Activated effector memory CD4-positive, alpha-beta T cell treated with anti-CD3 and anti-CD28 coated beads, Interleukin-2, amount 50 U/mL, for 16 hours (primary cell): ENCODE measurements at regions not wholly inside any gene's neighbourhood (a gene's known extent, or its start where the extent isn't known, plus 50 kb on each side); places are given as distances from the start of the nearest gene placed in this dataset.
A peak's percentile ranks its signal among the peaks of the same experiment; 100 is the strongest.
"Not testable (repeated sequence)": the region's sequence is repeated elsewhere in the genome, so short reads cannot be mapped to it uniquely, and the experiment has no call there.

ENCODE experiments used
- DNase-seq: peaks from one replicate; pipeline ENCODE4 v3.0.0-alpha.2; 2020

DNA sequence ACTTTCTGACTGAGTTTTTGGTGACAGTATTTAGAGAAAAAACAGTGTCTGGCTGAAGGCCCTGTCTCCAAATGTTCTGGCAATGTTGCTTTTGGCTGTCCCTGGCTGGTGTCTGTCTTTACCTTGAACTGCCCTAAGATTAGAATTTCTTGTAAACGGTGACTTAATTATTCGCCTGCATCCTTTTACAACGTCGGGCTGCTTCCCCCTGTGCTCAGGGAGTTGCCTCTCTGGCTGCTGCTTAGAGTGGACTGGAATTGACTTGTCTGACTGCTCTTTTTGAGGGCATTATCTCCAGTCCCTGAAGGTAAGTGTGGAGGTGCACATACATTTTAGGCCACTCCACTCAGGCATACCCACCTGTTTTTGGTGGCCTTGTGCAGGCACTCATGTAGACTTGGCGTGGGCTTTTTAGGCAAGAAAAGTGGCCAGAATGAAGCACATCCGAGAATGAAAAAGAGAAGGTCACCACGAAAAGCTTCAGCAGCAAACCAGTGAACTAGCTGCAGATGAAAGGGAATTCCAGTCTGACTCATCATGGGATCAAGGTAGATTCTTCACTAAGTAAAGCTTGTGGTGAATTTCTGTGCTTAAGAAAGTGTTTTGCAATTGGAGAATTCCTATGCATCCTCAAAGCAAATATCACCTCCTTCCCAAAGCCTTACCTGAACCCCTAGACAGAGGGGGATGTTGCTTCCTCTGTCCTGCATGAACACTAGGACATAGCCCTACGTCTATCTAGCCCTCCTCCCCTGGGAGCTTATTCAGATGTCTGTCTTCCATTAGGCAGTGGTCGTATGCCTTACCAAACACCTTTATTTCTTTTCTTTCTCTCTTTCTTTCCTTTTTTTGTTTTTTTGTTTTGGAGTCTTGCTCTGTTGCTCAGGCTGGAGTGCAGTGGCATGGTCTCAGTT, 230.3 kb upstream of the TRIB2 start:
- no peak for DNase-seq

DNA sequence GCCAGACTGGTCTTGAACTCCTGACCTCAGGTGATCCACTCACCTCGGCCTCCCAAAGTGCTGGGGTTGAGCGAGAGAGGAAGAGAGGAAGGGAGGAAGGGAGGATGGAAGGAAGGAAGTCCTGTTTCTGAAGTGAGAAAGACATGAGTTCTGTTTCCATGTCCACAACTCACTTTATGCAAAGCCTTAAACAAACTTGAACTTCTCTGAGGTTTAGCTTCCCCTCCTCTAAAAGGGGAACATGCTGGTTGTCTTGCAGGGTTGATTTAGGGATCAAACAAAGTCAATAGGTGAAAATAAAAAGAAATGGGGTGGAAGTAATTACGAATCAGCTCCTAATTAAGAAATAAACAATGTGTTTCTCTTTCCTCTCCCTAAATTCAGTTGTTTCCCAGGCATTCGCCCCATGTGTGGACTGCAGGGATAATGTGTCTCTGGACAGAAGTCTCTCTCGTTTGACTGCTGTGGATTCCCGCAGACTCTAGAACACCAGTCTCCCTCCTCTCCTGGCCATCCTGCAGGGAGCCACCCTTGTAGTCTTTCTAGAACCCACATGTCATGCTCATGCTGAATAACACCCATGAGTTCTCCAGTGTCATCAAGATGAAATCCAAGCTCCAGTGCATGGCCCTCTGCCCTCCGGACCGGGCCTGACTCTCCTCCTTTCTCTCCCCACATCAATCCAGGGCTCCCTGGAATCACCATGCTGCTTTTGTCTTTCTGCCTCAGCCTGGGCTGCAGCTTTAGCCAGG, 229.3 kb upstream of the TRIB2 start:
- no peak for DNase-seq

DNA sequence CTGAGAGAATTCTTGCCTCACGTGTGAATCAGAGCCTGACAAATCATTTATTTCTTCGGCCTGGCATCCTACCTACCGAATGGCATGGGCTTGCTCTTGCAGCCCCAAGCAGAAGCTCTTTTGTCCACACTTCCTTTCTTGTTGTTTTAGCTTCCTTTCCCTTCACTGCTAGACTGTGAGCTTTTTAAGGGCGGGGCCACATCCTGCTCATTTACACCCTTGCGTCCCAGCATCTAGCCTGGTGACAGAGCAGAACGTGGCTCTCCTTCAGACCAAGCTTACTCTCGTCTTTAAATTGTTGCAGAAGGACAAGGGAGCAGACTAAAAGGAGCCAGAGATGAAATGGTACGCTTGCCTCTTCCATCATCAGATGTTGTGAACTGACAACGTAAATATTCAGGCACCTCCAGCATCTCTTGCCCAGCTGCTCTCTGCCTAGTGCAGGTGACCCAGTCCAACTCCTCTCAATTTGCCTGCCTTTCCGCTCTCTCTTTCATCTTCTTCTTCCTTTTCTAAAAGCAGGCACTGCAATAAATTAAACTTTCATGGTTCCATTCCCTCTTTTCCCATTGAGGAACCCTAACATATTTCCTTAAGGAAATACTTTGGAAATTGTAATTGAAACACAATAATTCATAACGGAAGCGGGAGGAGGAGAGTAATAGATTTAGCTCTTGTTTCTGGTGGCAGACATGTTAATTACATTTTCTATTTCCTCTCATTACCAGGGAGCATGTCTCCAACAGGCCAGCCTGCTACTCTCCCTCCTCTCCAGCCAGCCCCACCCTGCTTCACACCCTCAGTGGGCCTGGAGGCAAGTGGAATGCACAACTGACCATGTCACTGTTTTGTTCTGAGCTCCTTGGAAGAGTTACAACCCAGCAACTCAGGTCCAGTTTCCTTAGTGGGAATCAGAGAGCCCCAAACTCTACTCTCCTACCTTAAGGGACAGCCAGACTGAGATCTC, 228.1 kb upstream of the TRIB2 start:
- peak; percentile 77 for DNase-seq

DNA sequence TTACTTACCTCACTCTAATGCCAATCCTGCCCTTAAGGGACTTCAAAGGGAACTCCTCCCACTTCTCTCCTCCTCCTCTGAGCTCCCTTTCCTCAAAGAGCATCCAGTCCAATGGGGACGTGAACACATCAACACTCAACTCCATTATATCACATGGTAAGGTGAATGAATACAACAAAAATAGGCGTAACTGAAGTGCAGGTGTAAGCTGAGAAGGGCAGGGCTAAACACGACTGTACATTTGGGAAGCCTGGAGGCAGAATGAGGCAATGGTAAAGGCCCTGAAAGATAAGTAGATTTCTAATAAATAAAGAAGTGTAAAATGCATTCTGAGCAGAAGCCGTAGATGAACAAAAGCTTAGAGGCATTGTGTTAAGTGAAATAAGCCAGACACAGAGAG, 226.1 kb upstream of the TRIB2 start:
- DNase-seq: no peak

DNA sequence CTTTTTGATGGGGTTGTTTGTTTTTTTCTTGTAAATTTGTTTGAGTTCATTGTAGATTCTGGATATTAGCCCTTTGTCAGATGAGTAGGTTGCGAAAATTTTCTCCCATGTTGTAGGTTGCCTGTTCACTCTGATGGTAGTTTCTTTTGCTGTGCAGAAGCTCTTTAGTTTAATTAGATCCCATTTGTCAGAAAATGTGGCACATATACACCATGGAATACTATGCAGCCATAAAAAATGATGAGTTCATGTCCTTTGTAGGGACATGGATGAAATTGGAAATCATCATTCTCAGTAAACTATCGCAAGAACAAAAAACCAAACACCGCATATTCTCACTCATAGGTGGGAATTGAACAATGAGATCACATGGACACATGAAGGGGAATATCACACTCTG, 224.4 kb upstream of the TRIB2 start:
- DNase-seq: not testable (repeated sequence)

DNA sequence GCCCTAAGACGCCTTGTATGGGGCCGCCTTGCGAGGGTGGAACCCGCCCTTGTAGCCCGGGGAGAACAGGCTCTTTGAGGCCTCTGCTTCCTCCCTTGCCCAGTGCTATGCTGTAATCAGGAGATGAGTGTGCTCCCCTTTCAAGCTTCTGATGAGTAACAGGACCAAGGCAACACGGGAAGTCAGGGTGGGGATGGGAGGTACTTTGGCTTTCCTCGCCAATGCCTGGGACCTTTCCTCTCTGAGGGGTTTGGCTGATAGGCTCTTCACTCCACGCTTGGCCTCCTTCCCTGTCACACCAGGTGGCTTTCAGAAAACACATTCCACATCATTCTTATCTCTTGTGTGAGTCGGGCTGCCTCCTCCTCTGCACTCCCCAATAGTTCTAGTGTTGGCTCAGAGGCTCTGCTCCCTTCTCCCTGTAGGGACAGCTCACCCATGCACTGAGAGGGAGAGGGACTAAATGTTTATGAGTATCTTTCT, 223.7 kb upstream of the TRIB2 start:
- peak; percentile 78 for DNase-seq

DNA sequence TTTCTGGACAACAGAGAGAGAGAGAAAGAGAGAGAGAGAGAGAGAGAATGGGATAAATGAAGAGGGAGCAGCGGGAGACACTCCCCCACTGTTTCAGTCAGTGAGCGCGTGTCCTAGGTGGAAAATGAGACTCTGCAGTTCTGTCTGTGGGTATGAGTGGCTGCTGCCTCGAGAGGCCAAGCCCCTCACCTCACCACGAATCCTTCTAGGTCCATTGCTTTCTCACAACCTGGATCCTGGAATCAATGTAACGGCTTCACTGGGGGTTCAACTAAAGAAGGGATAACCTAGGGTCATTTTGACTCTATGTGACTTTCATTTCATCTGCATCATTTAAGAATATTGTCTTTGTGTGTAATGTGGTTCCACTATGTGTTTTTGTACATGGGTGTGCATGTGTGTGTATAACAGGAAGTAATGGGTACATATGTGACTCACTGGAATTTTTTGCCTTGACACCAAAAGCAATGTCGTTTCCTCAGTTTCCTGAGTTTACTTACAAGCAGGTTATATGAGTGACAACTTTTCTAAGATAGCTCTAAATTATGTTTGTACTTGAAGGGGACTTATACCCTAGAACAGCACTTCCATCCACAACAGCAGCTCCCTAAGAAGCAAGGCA, 221.4 kb upstream of the TRIB2 start:
- DNase-seq: no peak

DNA sequence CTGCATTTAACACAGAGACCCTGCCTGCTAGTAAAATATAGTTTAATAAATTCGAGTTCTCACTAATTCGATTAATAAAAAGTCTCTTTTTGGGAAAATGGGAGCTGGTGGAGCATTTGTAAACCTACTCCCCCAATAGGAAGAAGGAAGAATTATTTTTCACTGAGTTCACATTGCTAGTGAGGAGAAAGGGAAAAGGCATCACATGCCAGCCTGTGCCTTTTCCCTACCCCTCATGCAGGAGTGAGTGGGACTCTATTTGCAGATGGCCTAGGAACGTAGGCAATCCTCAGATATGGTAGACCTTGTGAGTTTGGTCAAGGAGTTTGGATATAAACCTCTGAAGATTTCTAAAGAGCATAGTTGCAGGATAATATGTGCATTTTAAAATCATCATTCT, 218.4 kb upstream of the TRIB2 start:
- no peak for DNase-seq

DNA sequence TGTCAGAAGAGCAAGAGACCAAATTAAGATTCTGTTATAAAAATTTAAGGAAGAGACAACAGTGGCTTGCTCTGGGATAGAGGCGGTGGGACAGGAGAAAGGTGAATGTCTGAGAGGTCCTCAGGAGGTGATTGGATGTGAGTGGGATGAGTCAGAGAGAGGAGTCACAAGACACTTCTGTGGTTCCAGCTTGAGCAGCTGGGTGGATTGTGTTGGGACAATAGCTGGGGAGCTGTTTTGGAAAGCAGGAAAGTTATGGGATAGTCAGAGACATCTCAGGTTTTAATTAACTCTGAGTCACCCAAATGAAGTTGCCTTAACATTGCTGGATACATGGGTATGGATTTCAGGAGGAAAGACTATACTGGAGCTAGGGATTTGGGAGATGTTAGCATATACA, 218.0 kb upstream of the TRIB2 start:
- no peak for DNase-seq

DNA sequence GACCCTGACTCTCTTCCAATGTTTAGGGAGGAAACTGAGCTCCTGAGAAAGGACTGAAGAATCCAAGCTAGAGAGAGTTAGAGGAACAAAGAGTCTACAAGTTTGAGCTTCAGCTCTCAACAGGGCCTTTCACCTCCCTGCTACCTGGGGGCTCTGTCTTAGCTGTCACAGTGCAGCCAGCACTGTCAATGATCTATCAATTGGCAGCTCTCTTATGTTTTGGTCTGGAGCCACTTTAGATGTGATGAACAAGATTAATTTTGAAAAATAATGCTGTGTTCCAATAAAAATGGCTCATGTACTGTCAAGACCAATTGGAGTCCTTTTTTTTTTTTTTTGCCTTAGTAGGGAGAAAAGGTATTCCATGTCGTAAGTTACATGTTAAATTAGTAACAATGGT, 215.8 kb upstream of the TRIB2 start:
- DNase-seq: no peak

DNA sequence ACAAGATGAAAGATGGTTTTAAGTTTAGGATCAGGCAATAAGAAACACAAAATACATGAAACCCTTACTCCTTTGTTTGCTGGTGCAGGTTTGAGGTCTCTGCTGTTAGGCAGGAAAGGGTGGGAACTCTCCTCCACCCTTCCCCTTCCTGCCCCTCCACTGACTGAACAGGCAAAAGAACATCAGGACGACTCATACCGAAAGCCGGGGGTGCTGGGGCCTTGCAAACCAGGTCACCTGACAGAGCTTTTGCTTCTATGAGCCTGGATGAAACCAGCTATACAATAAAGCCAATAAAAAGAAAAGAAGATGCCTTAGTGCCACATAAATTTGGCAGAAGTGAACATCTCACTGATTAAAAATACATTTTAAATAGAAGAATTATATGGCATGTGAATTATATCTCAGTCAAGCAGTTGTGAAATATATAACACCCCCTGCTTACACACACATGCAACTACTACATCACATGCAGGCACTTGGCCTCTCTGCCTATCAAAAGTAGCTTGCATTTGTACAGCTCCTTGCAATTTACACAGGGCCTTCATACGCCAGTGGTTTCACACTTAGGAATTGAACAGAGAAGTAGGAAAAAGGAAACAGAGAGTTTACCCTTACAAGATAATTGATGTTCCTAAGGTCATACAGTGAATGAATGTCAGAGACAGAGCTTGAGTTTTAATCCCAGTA, 215.1 kb upstream of the TRIB2 start:
- DNase-seq: peak; percentile 88

DNA sequence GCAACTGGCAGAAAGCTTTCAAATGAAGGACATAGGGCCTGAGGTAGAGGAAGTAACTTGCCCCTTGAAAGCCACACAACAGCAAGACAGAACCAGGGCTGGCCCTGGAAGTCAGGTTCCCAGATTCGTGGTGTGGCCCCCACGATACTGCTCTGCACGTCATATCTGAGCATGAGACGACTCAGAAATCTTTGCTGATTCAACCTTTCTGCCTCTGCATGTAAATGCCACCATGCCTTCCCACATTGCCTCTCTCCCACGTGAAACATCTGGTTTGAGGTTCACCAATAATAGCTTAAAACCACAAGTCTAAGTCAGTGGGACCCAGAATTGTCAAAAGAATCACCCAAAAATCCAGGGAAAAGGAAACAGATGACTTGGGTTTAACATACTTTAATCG, 214.0 kb upstream of the TRIB2 start:
- DNase-seq: peak; percentile 78

DNA sequence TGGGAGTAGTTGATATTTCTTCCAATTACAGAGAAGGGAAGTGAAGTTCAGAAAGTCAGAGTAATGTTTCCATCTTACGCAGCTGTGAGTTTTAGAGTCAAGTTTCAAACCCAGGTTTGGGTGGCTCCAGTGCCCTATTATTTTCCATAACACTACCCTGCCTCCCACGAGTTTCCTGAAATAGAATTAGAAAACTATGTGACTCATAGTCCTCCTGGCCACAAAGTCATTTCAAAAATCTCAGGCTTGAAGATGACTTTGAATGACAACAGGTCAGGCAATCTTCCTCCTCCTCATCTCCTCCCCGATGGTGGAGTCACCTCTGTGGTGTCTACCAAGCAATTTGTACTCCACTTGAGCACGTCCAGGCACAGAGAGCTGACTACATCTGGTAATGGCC, 212.3 kb upstream of the TRIB2 start:
- DNase-seq: peak; percentile 73

DNA sequence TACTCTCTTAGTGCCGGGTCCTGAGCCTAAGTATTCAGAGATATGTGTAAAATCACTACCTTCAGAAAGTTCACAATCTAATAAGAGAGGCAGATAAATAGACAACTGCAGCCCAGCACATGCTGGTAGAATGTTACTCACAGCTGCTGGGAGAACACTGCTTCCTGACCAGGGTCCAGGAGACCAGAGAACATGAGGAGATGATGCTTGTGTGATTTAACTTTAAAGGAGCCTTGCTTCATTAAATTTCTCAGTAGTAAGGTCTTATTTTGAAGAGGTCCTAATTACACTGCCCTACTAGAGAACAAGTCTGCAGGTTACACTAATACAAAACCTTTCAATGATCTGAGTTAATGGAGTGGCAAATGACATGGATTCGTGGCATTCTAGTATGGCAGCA, 209.9 kb upstream of the TRIB2 start:
- DNase-seq: no peak

DNA sequence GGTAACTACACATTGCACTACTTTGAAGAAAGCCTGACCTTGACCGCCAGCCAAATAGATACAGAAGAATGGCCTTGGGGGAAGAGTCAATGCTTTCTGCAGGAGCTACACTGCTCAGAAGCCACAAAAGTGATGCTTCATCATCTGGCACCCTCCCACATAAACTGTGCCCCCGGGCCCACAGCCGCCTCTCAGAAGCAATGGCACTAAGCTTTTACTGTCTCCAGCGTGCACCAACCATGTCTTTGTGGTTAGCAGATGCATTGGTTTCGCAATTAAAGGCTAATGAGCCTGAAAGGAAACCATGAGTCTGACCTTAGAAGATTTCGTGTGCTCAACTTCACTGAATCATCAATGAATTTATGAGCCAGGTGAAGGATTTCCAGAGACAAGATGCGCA, 209.4 kb upstream of the TRIB2 start:
- peak; percentile 91 for DNase-seq

DNA sequence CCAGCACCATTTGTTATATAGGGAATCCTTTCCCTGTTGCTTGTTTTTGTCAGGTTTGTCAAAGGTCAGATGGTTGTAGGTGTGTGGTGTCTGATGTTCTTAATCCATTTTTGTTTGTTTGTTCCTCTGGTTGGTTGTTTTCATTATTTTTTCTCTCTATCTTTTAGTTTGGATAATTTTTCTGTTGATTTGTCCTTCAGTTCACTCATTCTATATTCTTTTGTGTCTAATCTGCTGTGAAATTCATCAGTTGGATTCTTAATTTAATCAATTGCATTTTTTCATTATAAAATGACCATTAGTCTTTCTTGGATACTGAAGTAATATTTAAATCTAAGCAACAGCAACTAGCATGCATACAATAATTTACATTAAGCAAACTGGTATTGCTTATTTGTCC, 206.7 kb upstream of the TRIB2 start:
- no peak for DNase-seq

DNA sequence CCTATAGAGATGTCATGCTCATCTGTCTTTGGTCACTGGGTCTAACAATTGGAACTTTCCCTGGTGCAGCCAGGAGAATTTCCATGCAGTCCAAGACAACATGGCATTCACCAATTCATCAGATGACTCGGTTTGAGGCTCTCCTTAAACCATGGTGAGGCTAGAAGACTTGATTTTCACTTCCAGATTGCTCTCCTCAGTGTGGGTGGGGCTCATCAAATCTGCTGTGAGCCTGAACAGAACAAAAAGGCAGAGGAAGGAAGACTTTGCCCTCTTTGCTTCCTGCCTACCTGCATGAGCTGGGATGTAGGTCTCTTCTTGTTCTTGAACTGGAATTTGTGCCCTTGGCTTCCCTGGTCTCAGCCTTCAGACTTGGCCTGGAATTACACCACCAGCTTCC, 203.4 kb upstream of the TRIB2 start:
- DNase-seq: no peak

DNA sequence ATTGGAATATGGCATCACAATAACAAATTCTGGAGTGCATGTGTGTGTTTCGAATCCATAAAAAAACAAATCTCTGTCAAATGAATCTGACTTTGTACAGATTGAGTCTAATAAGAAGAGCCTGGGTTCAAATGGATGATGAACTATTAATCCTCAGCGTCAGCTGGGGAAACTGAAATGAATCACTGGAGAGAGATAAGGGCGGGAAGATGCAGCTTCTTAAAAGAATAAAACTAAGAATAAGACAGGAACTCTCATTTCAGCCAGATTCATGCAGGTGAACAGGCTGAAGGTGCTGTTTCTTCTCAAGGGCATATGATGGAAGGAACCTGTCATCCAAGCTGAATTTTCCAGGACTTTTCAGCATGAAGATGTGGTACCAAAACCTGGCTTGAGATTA, 202.6 kb upstream of the TRIB2 start:
- no peak for DNase-seq

DNA sequence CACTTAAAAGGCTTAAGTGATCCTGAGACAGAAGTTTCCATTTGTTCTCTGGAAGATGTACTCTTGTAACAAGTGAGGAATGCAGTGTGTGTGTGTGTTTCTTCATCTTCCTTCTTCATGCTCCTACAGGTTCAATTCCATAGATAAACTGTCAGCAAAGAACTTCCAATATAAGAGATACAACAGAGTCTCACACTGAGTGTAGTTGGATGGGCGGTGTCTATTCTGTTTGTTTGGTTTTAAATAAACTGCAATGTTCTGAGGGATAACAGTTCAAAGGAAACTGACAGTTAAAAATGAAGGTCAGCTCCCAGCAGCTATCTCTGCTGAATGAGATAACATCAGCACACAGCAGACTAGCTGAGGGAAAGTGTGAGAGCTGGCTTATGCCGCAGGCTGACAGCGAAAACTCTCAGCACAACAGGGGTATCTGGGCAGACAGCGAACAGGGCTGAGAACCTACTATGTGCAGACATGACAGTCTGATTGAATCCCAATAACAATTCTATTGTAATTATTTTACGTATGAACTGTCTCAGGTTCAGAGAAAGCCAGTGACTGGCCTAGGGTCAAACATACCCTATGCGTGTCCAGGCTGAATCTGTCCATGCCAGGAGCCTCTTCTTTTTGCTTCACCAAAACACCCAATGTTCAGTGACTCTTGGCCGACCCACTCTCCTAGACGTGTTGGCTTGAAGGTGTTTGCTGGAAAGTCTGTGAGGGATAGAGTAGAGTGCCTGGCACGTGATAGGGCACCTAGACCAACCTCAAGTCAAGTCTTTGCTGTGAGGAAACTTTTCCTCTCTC, 201.9 kb upstream of the TRIB2 start:
- peak; percentile 74 for DNase-seq

DNA sequence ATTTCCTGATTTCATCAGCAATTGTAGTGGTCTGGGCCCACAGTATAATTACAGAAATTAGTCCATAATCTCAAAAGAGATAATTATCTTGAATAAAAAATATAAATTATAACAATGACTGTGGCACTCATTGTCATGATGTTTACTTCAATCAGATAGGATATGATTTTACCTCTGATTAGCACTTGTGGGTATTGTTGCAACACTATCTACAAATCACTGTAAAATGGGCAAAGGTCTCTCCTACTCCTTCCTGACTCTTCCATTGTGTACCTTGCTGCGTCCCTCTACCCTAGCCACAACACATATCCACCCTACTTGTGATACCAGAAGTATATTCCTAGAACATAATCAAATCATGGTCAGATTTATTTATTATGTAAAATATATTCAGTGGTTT, 200.9 kb upstream of the TRIB2 start:
- DNase-seq: no peak
